CD4-positive, alpha-beta memory T cell (primary cell): ENCODE measurements at regions not wholly inside any gene's neighbourhood (a gene's known extent, or its start where the extent isn't known, plus 50 kb on each side); places are given as distances from the start of the nearest gene placed in this dataset.

Experiments used
- CTCF ChIA-PET: fragments of 350-600 bp; sonication (Branson Sonifier 250); formaldehyde crosslinking; loops from one replicate; lab custom pipeline; 2021; ENCODE audit warnings: inconsistent platforms; ENCODE audit not compliant: partially characterized antibody; lab: Charles Lee
- POLR2A ChIA-PET: fragments of 350-600 bp; sonication (Branson Sonifier 250); formaldehyde crosslinking; loops from one replicate; lab custom pipeline; 2021; ENCODE audit not compliant: partially characterized antibody; lab: Charles Lee
- DNase-seq, 5 donors: peaks; one replicate each; pipeline versions ENCODE4 v3.0.0 to v3.0.0-alpha.2; 2020 to 2022; ENCODE audit warnings: mixed read lengths in 1 of 5
- H3K27ac ChIP-seq: one replicate; pipeline ENCODE4 v1.7.0; 2013; ENCODE audit warnings: low read depth, low read length
- H3K27me3 ChIP-seq: 2 replicates; pipeline ENCODE4 v1.7.0; 2013; ENCODE audit warnings: mild to moderate bottlenecking, low read length, moderate library complexity; ENCODE audit not compliant: insufficient read depth
- H3K36me3 ChIP-seq: 2 replicates; pipeline ENCODE4 v1.7.0; 2013; ENCODE audit warnings: mild to moderate bottlenecking, low read length, moderate library complexity; ENCODE audit not compliant: insufficient read depth
- H3K4me1 ChIP-seq: 2 replicates; pipeline ENCODE4 v1.7.0; 2013; ENCODE audit warnings: mild to moderate bottlenecking, low read length, moderate library complexity; ENCODE audit not compliant: insufficient read depth
- H3K4me3 ChIP-seq, 2 donors: one replicate each; pipeline ENCODE4 v1.7.0; 2013; ENCODE audit warnings: low read length in 2 of 2, mild to moderate bottlenecking in 1 of 2
- H3K9me3 ChIP-seq, 2 donors: one replicate each; pipeline ENCODE4 v1.7.0; 2013; ENCODE audit warnings: low read length in 2 of 2, control low read depth in 1 of 2; ENCODE audit not compliant: control insufficient read depth in 1 of 2
- H3K27ac Mint-ChIP-seq, 7 donors: one replicate each; pipeline ENCODE4 v1.8.0; 2020 to 2021; ENCODE audit warnings: mixed read lengths in 7 of 7, mild to moderate bottlenecking in 6 of 7, inconsistent platforms in 3 of 7, moderate library complexity in 3 of 7
- H3K27me3 Mint-ChIP-seq, 2 donors: one replicate each; pipeline ENCODE4 v1.8.0; 2020 to 2021; ENCODE audit warnings: mixed read lengths in 2 of 2
- H3K36me3 Mint-ChIP-seq, 2 donors: one replicate each; pipeline ENCODE4 v1.8.0; 2020 to 2021; ENCODE audit warnings: mixed read lengths in 2 of 2, inconsistent platforms in 1 of 2, mild to moderate bottlenecking in 1 of 2
- H3K4me1 Mint-ChIP-seq, 4 donors: one replicate each; pipeline ENCODE4 v1.8.0; 2020 to 2021; ENCODE audit warnings: mixed read lengths in 4 of 4, mild to moderate bottlenecking in 1 of 4
- H3K4me3 Mint-ChIP-seq, 8 donors: one replicate each; pipeline ENCODE4 v1.8.0; 2020 to 2021; ENCODE audit warnings: mixed read lengths in 8 of 8, mild to moderate bottlenecking in 7 of 8, moderate library complexity in 6 of 8, inconsistent platforms in 3 of 8
- H3K9me3 Mint-ChIP-seq, 8 donors: one replicate each; pipeline ENCODE4 v1.8.0; 2020 to 2021; ENCODE audit warnings: mixed read lengths in 8 of 8, mild to moderate bottlenecking in 5 of 8, inconsistent platforms in 3 of 8, moderate library complexity in 1 of 8
- intact Hi-C: fragments of 100-400 bp; cut with micrococcal nuclease; formaldehyde crosslinking; loops from one replicate; pipeline ENCODE4 v1.15.1; 2023

DNA sequence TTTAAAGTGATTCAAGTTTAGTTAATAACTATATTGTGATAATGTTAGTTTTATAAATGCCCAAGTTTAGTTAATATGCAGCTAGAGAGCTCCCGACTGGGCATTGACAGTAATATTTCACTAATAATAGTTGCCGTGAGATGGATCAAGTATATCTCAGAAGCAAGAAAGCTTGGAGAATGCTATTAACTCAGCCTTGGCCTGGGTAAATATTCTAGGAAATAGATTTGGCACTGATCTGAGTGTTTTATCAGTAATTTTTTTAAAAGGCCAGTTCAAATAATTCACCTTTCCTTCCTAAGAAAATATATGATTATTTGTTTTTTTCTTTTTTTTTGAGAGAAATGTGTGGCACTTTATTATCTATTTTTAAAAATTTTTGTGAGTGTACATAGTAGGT, 305.3 kb downstream of the CSNK1G3 start:
- ChIA-PET POLR2A (no interaction called here), CTCF (no interaction called here)
- no peaks in the 10 kb centered on the region for H3K36me3 Mint-ChIP-seq
- H3K27me3 Mint-ChIP-seq = peaks cover 0 to 1% of the 10 kb centered on the region in 2 donors
- Histone ChIP-seq H3K9me3 (no peaks in the 10 kb centered on the region), H3K4me1 (no peaks in the 10 kb centered on the region), H3K4me3 (no peak overlapping the region), H3K27me3 (no peaks in the 10 kb centered on the region), H3K36me3 (no peaks in the 10 kb centered on the region), H3K27ac (no peak overlapping the region)
- no peak overlapping the region for H3K4me3 Mint-ChIP-seq
- H3K9me3 Mint-ChIP-seq = peaks cover 0 to 6% (median 3%) of the 10 kb centered on the region in 8 donors
- no peaks in the 10 kb centered on the region for H3K4me1 Mint-ChIP-seq
- H3K27ac Mint-ChIP-seq = no peak overlapping the region
- no peak for DNase-seq
- intact Hi-C loops = no loop called here

DNA sequence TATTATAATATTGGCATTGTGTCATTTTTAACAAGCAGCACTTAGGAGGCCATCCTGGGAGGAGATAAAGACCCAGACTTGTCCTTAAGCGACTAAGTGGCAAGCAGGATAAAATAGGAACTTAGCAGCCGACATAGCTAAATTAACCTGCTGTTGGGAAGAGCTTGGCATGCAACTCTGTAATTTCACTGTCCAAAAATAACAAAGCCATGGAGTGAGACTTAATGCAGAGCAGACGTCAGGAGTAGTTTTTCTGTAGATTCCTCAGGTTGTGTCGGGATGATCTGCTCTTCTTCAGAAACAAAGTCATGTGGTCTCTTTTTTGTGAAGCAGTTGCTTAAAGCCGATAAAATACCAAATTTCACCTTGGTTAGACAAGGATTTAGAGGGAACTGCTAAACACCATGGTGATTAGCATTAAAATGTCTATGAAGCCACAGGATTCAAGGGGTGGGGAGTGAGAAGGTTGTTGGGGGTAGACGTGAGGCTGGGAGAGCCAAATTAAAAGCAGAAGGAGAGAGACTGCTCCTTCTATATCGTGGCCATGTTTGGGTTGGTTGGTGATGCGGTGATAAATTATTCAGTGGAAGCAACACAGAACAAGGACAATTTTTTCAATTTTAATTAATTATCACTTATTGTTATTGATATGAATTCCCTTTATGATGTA, 303.0 kb downstream of the CSNK1G3 start:
- no peak for DNase-seq
- intact Hi-C loops = no loop called here
- Histone ChIP-seq H3K4me1 (no peaks in the 10 kb centered on the region), H3K27ac (no peak overlapping the region), H3K36me3 (no peaks in the 10 kb centered on the region), H3K4me3 (no peak overlapping the region), H3K27me3 (no peaks in the 10 kb centered on the region), H3K9me3 (no peaks in the 10 kb centered on the region)
- POLR2A ChIA-PET = no interaction called here
- Mint-ChIP-seq H3K9me3 (peaks cover 0 to 4% (median 0%) of the 10 kb centered on the region in 8 donors), H3K36me3 (no peaks in the 10 kb centered on the region), H3K27ac (no peak overlapping the region), H3K4me1 (no peaks in the 10 kb centered on the region), H3K27me3 (no peaks in the 10 kb centered on the region), H3K4me3 (peak overlapping the region in 1 of 8 donors; percentile 7)
- CTCF ChIA-PET = no interaction called here

DNA sequence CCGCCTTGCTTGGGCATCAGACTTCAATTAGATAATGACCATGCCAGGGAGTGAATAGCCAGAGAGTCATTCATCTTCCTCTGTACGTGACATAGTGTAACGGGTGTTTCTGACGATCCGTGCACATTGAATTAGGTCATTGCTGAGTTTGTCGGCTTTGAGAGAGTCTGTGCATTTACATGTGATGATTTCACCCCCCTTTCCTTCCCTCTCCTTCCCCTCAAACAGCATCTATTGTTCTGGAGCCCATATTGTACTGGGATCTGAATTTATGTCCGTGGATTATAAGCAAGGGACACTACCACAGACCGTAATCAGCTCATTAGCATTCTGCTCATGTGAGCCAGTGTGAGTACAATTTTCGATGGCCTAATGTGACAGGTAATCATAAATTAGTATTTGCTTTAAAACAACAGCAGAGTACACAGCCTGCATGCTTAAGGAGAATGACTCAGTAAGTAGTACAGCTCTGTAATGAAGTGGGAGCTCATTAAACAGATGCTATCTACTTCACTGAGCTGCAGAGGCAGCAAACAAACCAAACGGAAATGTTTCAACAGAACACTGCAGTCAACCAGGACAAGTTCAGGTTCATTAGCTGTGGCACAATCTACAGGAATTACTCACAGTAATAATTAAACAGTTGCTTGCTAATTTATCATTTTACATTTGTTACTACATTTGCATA, 302.1 kb downstream of the CSNK1G3 start:
- no peak for DNase-seq
- CTCF ChIA-PET = no interaction called here
- no peak overlapping the region for H3K27ac Mint-ChIP-seq
- Histone ChIP-seq H3K36me3 (no peaks in the 10 kb centered on the region), H3K9me3 (no peaks in the 10 kb centered on the region), H3K4me3 (no peak overlapping the region), H3K4me1 (no peaks in the 10 kb centered on the region), H3K27me3 (no peaks in the 10 kb centered on the region), H3K27ac (no peak overlapping the region)
- no peak overlapping the region for H3K4me3 Mint-ChIP-seq
- H3K4me1 Mint-ChIP-seq = no peaks in the 10 kb centered on the region
- intact Hi-C loops = no loop called here
- H3K9me3 Mint-ChIP-seq = peaks cover 0 to 4% (median 0%) of the 10 kb centered on the region in 8 donors
- H3K36me3 Mint-ChIP-seq = no peaks in the 10 kb centered on the region
- POLR2A ChIA-PET = no interaction called here
- H3K27me3 Mint-ChIP-seq = no peaks in the 10 kb centered on the region

DNA sequence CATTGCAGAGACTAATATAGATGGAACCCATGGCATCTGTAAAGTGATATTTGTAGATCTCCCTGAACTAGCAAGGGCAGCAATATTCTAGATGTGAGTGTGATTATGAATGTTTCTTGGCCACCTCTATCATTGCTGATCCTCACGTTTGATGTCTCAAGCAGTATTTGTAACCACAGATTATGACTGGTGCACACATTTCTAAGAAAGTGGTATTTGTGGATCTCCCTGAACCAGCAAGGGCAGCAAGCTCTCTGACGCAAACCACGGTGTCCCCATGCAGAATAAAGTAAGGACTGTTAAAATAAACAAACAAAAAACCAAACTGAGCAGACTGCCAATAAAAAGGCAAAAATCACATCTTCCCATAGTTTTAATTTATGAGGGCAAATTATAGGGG, 301.3 kb downstream of the CSNK1G3 start:
- no peaks in the 10 kb centered on the region for H3K4me1 Mint-ChIP-seq
- no peaks in the 10 kb centered on the region for H3K27me3 Mint-ChIP-seq
- POLR2A ChIA-PET = no interaction called here
- Histone ChIP-seq H3K4me3 (no peak overlapping the region), H3K36me3 (no peaks in the 10 kb centered on the region), H3K9me3 (no peaks in the 10 kb centered on the region), H3K27ac (no peak overlapping the region), H3K4me1 (no peaks in the 10 kb centered on the region), H3K27me3 (no peaks in the 10 kb centered on the region)
- peaks cover 0 to 4% (median 0%) of the 10 kb centered on the region in 8 donors for H3K9me3 Mint-ChIP-seq
- no peak for DNase-seq
- CTCF ChIA-PET = no interaction called here
- no peak overlapping the region for H3K27ac Mint-ChIP-seq
- H3K4me3 Mint-ChIP-seq = no peak overlapping the region
- no peaks in the 10 kb centered on the region for H3K36me3 Mint-ChIP-seq
- intact Hi-C loops = no loop called here

DNA sequence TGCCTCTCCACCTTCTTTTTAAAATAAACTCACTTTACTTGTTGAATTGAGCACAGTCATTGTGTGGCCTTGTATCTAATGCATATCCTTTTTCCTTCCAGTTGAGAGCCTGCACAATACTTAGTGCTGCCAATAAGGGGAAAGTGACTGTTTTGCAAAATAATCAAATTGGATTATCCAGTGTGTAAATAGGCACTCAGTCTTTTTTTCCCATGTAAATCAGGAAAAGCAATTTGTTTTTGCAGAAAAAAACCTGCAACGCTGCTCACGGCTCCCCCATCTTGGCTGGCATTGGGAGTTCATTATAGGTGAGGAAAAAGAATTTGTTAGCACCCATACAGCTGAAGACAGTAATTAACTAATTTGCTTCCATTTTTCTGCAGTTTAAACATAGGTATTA, 299.9 kb downstream of the CSNK1G3 start:
- POLR2A ChIA-PET = no interaction called here
- no peak overlapping the region for H3K4me3 Mint-ChIP-seq
- Histone ChIP-seq H3K9me3 (no peaks in the 10 kb centered on the region), H3K27ac (no peak overlapping the region), H3K27me3 (no peaks in the 10 kb centered on the region), H3K4me3 (no peak overlapping the region), H3K36me3 (no peaks in the 10 kb centered on the region), H3K4me1 (no peaks in the 10 kb centered on the region)
- CTCF ChIA-PET = no interaction called here
- H3K9me3 Mint-ChIP-seq = peaks cover 0 to 4% (median 0%) of the 10 kb centered on the region in 8 donors
- no peaks in the 10 kb centered on the region for H3K27me3 Mint-ChIP-seq
- no peak for DNase-seq
- intact Hi-C loops = no loop called here
- H3K4me1 Mint-ChIP-seq = no peaks in the 10 kb centered on the region
- no peak overlapping the region for H3K27ac Mint-ChIP-seq
- H3K36me3 Mint-ChIP-seq = no peaks in the 10 kb centered on the region

DNA sequence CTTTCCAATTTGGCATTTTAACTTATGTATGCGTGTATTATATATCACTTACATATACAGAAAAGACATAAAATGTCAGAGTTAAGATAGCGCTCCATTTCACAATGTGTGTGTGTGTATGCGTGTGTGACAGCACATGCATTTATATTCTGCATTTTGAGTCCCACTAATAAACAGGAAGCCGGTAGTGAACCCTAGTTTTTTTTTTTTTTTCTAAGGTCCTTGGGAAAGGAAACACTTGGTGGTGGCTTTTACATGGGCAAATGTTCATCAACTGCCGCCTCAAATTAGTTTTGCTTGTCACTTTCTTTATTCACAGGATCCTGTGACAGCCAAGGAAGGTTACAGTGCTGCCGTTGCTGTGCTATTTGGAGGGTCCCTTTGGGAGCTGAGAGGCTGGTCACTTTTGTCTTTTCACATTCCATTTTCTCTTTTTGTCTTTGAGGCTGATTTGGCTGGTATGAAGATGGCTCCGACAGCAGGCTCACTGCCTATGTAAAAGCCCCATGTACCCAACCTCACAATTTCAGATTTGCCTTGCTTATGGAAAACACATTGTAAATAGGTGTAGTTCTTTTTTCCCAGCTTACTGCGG, 298.9 kb downstream of the CSNK1G3 start:
- no peaks in the 10 kb centered on the region for H3K36me3 Mint-ChIP-seq
- Histone ChIP-seq H3K4me1 (no peaks in the 10 kb centered on the region), H3K36me3 (no peaks in the 10 kb centered on the region), H3K9me3 (no peaks in the 10 kb centered on the region), H3K4me3 (no peak overlapping the region), H3K27ac (no peak overlapping the region), H3K27me3 (no peaks in the 10 kb centered on the region)
- no peak overlapping the region for H3K4me3 Mint-ChIP-seq
- H3K27ac Mint-ChIP-seq = no peak overlapping the region
- POLR2A ChIA-PET = no interaction called here
- CTCF ChIA-PET = no interaction called here
- no peaks in the 10 kb centered on the region for H3K4me1 Mint-ChIP-seq
- peaks cover 0 to 4% (median 0%) of the 10 kb centered on the region in 8 donors for H3K9me3 Mint-ChIP-seq
- no peak for DNase-seq
- H3K27me3 Mint-ChIP-seq = no peaks in the 10 kb centered on the region
- intact Hi-C loops = no loop called here

DNA sequence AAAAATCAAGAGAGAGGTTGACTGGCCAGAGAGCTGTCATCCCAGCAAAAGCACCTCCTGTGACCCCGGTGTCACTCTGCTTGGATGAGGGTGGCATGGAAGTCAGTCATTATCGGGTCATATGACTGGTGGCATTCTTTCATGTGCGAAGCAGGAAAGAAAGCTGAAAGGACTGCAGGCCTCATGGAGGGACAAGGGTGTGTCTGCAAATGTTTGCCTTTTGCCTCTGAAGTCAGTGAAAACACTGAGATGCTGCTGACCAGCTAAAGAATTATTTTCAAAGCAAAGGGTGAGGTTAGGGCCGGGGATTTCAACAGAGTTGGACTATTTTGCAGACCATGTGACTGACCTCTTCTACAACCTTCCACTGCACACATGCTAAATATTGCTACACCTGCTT, 298.3 kb downstream of the CSNK1G3 start:
- Histone ChIP-seq H3K4me1 (no peaks in the 10 kb centered on the region), H3K4me3 (no peak overlapping the region), H3K27ac (no peak overlapping the region), H3K27me3 (no peaks in the 10 kb centered on the region), H3K36me3 (no peaks in the 10 kb centered on the region), H3K9me3 (no peaks in the 10 kb centered on the region)
- H3K4me3 Mint-ChIP-seq = no peak overlapping the region
- intact Hi-C loops = no loop called here
- POLR2A ChIA-PET = no interaction called here
- H3K9me3 Mint-ChIP-seq = peaks cover 0 to 3% (median 0%) of the 10 kb centered on the region in 8 donors
- CTCF ChIA-PET = no interaction called here
- H3K27ac Mint-ChIP-seq = no peak overlapping the region
- H3K36me3 Mint-ChIP-seq = no peaks in the 10 kb centered on the region
- DNase-seq = no peak
- no peaks in the 10 kb centered on the region for H3K4me1 Mint-ChIP-seq
- no peaks in the 10 kb centered on the region for H3K27me3 Mint-ChIP-seq
